ENCODE measurements at regions not wholly inside any gene's neighbourhood (a gene's known extent, or its start where the extent isn't known, plus 50 kb on each side); places are given as distances from the start of the nearest gene placed in this dataset.

GRCh38 chr4:14856062-14856933 is 146.0 kb upstream of the CPEB2 start:
- TF ChIP-seq KLF7 (tag by site-specific recombination; IDR thresholded peaks at IDR 0.05; ENCODE audit: borderline replicate concordance) (no peak), HOXA7 (CRISPR knock-in tag; IDR thresholded peaks at IDR 0.05; ENCODE audit: borderline replicate concordance) (no peak), ZBTB8A (tag by site-specific recombination; IDR thresholded peaks at IDR 0.05) (no peak), CTCF (tag by site-specific recombination; IDR thresholded peaks at IDR 0.05) (no peak), FEZF1 (tag by site-specific recombination; IDR thresholded peaks at IDR 0.05) (no peak), REST (tag by site-specific recombination; IDR thresholded peaks at IDR 0.05) (no peak), TRIM28 (IDR thresholded peaks at IDR 0.05; ENCODE audit: borderline replicate concordance, low read length) (no peak), YY1 (tag by site-specific recombination; IDR thresholded peaks at IDR 0.05) (no peak)
- TF ChIP-seq, protein P1, sequence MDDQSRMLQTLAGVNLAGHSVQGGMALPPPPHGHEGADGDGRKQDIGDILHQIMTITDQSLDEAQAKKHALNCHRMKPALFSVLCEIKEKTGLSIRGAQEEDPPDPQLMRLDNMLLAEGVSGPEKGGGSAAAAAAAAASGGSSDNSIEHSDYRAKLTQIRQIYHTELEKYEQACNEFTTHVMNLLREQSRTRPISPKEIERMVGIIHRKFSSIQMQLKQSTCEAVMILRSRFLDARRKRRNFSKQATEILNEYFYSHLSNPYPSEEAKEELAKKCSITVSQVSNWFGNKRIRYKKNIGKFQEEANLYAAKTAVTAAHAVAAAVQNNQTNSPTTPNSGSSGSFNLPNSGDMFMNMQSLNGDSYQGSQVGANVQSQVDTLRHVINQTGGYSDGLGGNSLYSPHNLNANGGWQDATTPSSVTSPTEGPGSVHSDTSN (CRISPR knock-in tag; IDR thresholded peaks at IDR 0.05): no peak

Data from HEK293 (cell line).